ENCODE measurements at regions not wholly inside any gene's neighbourhood (a gene's known extent, or its start where the extent isn't known, plus 50 kb on each side); places are given as distances from the start of the nearest gene placed in this dataset.

DNA sequence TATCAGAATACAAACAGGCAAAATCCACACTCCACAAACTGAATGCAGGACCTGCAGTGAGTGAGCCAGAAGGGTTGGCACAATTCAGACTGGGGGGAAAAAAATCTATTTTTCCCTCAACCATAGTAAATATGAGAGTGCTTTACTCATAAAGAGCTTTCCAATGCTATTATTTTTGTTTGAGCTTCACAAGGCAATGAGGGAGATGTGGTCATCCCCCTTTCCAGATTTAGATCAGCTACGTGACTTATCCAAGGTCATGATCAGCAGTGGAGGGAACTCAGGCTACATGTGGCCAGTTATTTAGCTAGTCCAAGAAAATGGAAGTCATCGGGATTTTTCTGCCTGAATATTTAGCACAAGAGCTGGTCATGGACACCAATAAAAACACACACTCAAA lies 120.4 kb upstream of the KLF7 start:
- intact Hi-C loops (cut with DNase I) = no loop called here
- Histone ChIP-seq H3K36me3 (replicated peaks in 1 of 2) (no peaks in the 10 kb centered on the region), H3K27me3 (no peaks in the 10 kb centered on the region), H3K4me1 (replicated peaks in 1 of 2) (peaks cover 0 to 19% of the 10 kb centered on the region in 2 donors), H3K9me3 (replicated peaks in 1 of 3) (no peaks in the 10 kb centered on the region), H3K27ac (no peak overlapping the region), H3K4me3 (no peak overlapping the region)
- WGBS, 4 donors = 31 to 52% (median 48%) methylated on average over 2 of the region's 2 CpGs
- TF ChIP-seq POLR2A (IDR thresholded peaks at IDR 0.05) = no peak
- TF ChIP-seq, protein P1, sequence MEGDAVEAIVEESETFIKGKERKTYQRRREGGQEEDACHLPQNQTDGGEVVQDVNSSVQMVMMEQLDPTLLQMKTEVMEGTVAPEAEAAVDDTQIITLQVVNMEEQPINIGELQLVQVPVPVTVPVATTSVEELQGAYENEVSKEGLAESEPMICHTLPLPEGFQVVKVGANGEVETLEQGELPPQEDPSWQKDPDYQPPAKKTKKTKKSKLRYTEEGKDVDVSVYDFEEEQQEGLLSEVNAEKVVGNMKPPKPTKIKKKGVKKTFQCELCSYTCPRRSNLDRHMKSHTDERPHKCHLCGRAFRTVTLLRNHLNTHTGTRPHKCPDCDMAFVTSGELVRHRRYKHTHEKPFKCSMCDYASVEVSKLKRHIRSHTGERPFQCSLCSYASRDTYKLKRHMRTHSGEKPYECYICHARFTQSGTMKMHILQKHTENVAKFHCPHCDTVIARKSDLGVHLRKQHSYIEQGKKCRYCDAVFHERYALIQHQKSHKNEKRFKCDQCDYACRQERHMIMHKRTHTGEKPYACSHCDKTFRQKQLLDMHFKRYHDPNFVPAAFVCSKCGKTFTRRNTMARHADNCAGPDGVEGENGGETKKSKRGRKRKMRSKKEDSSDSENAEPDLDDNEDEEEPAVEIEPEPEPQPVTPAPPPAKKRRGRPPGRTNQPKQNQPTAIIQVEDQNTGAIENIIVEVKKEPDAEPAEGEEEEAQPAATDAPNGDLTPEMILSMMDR (IDR thresholded peaks at IDR 0.05) = no peak
- no peak for DNase-seq

DNA sequence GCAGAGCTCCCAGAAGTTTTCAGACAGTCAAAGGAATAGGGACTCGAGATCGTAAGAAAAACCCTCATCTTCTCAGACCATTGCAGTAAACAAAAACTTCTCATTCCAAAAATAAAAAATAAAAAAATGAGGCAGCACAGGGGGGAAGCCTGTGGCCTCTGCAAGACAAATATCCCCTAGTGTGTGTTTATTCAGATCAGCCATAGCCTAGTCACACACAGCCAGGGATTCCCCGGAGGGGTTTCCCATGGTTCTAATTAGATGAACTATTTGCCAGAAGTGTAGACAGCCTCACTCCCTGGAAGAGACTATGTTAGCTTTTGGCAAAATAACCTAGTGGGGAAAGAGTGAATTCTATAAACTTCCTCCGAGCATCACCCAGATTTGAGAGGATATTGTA lies 122.9 kb upstream of the KLF7 start:
- TF ChIP-seq, protein P1 (IDR thresholded peaks at IDR 0.05) = no peak
- no peak for TF ChIP-seq POLR2A (IDR thresholded peaks at IDR 0.05)
- intact Hi-C loops (cut with DNase I) = no loop called here
- H3K27me3 ChIP-seq = no peaks in the 10 kb centered on the region
- H3K9me3 ChIP-seq (replicated peaks in 1 of 3) = no peaks in the 10 kb centered on the region
- WGBS, 4 donors = 80 to 89% (median 86%) methylated on average over 4 of the region's 4 CpGs
- H3K27ac ChIP-seq = no peak overlapping the region
- peaks cover 0 to 11% of the 10 kb centered on the region in 2 donors for H3K4me1 ChIP-seq (replicated peaks in 1 of 2)
- DNase-seq = no peak
- no peaks in the 10 kb centered on the region for H3K36me3 ChIP-seq (replicated peaks in 1 of 2)
- no peak overlapping the region for H3K4me3 ChIP-seq

DNA sequence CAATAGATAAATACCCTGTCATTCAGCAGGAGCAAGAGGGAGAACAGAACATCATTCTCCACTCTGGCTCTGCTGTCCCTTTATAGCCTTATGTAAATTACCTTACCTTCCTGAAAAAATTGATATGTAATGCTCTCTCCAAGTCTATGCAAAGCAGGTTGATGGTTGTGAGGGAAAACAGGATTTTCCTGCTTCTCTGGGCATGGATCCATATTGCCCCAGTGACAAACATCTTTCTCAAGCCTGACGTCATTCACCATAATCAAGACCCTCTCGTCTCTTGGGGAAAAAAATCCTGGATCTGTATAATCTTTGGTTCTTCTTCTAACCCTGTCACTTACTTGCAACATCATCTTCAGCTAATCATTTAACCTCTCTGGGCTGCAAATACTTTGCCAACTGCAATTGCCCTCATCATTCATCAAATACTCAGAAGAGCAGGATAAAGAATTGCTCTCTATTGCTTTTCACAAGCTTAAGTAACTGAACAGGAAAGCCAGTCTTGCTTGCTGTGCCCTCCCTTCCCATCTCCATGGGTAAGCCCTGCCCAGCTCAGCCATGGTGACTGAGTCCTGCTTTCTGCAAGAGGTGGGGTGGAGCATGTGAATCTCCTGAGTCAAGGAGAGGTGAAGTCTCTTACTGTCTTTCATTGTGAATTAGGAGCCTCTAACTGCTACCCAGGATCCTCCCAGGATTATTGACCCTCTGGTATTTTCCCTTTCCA lies 123.7 kb upstream of the KLF7 start:
- H3K36me3 ChIP-seq (replicated peaks in 1 of 2) = no peaks in the 10 kb centered on the region
- no peaks in the 10 kb centered on the region for H3K27me3 ChIP-seq
- 47 to 66% (median 54%) methylated on average over 2 of the region's 2 CpGs for WGBS, 4 donors
- no peak for DNase-seq
- TF ChIP-seq POLR2A (IDR thresholded peaks at IDR 0.05) = no peak
- TF ChIP-seq, protein P1 (IDR thresholded peaks at IDR 0.05) = no peak
- no peaks in the 10 kb centered on the region for H3K9me3 ChIP-seq (replicated peaks in 1 of 3)
- no peak overlapping the region for H3K27ac ChIP-seq
- intact Hi-C loops (cut with DNase I) = no loop called here
- peaks cover 0 to 9% of the 10 kb centered on the region in 2 donors for H3K4me1 ChIP-seq (replicated peaks in 1 of 2)
- H3K4me3 ChIP-seq = no peak overlapping the region

DNA sequence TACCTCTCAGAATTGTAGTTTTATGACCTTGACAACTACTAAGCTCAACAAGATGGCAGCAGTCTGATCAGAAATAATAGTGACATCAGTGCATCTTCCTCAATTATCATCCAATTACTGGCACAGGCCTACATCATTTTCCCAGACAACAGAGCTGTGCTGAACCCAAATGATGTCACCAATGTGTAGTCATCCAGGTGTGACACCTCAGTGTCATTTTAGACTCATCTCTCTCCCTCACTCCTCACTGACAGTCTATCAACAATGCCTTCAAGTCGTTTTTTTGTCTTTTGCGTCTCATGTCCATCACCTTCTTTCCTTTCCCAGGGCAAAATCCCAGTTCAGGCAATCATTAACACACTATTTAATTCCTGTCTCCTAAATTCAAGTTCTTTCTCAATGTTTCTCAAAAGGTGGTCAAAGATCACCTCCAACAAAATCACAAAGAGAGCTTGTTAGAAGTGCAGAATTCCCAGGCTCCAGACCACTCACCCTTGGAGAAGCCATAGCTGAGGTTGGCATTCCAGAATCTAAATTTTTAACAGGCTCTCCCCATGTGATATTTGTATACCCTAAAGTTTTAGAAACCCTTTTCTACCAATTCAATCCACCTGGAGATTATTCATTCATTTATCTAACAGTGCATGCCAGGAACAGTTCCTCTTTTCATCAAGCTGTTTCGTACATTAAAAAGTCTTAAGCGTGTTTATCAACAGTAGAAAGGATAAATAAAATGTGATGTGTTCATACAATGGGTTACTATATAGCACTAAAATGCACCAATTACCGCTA lies 125.3 kb upstream of the KLF7 start:
- H3K4me1 ChIP-seq (replicated peaks in 1 of 2) = peaks cover 0 to 2% of the 10 kb centered on the region in 2 donors
- no peaks in the 10 kb centered on the region for H3K27me3 ChIP-seq
- TF ChIP-seq POLR2A (IDR thresholded peaks at IDR 0.05) = no peak
- WGBS, 4 donors = 82 to 96% (median 89%) methylated on average over 5 of the region's 5 CpGs
- no peaks in the 10 kb centered on the region for H3K36me3 ChIP-seq (replicated peaks in 1 of 2)
- intact Hi-C loops (cut with DNase I) = no loop called here
- H3K4me3 ChIP-seq = no peak overlapping the region
- no peaks in the 10 kb centered on the region for H3K9me3 ChIP-seq (replicated peaks in 1 of 3)
- no peak for DNase-seq
- H3K27ac ChIP-seq = no peak overlapping the region

All from adrenal gland (tissue), 9 donors.